SK-N-SH (cell line): ENCODE measurements at regions not wholly inside any gene's neighbourhood (a gene's known extent, or its start where the extent isn't known, plus 50 kb on each side); places are given as distances from the start of the nearest gene placed in this dataset.

Source experiments
- CTCF ChIP-seq: fragments of 200-600 bp; sonication (generic); IDR thresholded peaks from 2 replicates; pipeline ENCODE4 v1.6.1; 2017; ENCODE audit warnings: antibody characterized with exemption, mild to moderate bottlenecking, moderate library complexity
- FOXJ3 ChIP-seq: sonication (generic); formaldehyde crosslinking; IDR thresholded peaks from 2 replicates; pipeline ENCODE4 v1.5.1; 2020; ENCODE audit warnings: mild to moderate bottlenecking, missing genetic modification reagents
- GABPA ChIP-seq: IDR thresholded peaks from 2 replicates; pipeline ENCODE4 v1.4.0; 2012; ENCODE audit warnings: low read depth, mild to moderate bottlenecking
- GATA2 ChIP-seq: sonication (generic); formaldehyde crosslinking; IDR thresholded peaks from 2 replicates; pipeline ENCODE4 v1.5.0; 2020; ENCODE audit warnings: mild to moderate bottlenecking, missing genetic modification reagents
- JUND ChIP-seq: IDR thresholded peaks from 2 replicates; pipeline ENCODE4 v1.4.0; 2012
- POLR2AphosphoS5 ChIP-seq: IDR thresholded peaks from 2 replicates; pipeline ENCODE4 v1.6.1; 2012; ENCODE audit warnings: low read depth, low read length
- RAD21 ChIP-seq: IDR thresholded peaks from 2 replicates; pipeline ENCODE4 v1.6.1; 2012; ENCODE audit warnings: mild to moderate bottlenecking, low read length
- SMC3 ChIP-seq: IDR thresholded peaks from 2 replicates; pipeline ENCODE4 v1.6.1; 2012; ENCODE audit warnings: low read depth, low read length, improper control_type of control experiment
- TEAD4 ChIP-seq: IDR thresholded peaks from 2 replicates; pipeline ENCODE4 v1.4.0; 2012; ENCODE audit warnings: mild to moderate bottlenecking, borderline replicate concordance; ENCODE audit not compliant: insufficient read depth
- USF2 ChIP-seq: fragments of 150-350 bp; IDR thresholded peaks from 2 replicates; pipeline ENCODE4 v1.6.1; 2017; ENCODE audit warnings: antibody characterized with exemption, low read length, low read depth, borderline replicate concordance
- YY1 ChIP-seq: IDR thresholded peaks from 2 replicates; pipeline ENCODE4 v1.4.0; 2012; ENCODE audit warnings: low read depth, mild to moderate bottlenecking

- no peak for TF ChIP-seq POLR2AphosphoS5
- TF ChIP-seq USF2 = no peak
- TF ChIP-seq RAD21 = no peak
- TF ChIP-seq FOXJ3 = no peak
- TF ChIP-seq CTCF = no peak
- TF ChIP-seq GATA2 = no peak
- no peak for TF ChIP-seq TEAD4
- no peak for TF ChIP-seq YY1
- no peak for TF ChIP-seq SMC3
- TF ChIP-seq GABPA = no peak
- TF ChIP-seq JUND = no peak
Measured at GRCh38 chr6:144781836-144782235, 496.7 kb downstream of the UTRN start.
